ENCODE measurements at regions not wholly inside any gene's neighbourhood (a gene's known extent, or its start where the extent isn't known, plus 50 kb on each side); places are given as distances from the start of the nearest gene placed in this dataset.

- BruUV-seq (replicated peaks) = no TSS peak
- H3K4me2 ChIP-seq (ENCODE audit: low read depth, low read length) = no peak overlapping the region
- 0% methylated on average over 1 of the region's 1 CpG for WGBS (ENCODE audit: low lambda C conversion rate)
- in situ Hi-C loops (cut with HindIII; ENCODE audit: extremely low pct_ligation_motif_present, low pct_unique_long_range_greater_than_20kb) = no loop called here
- ChIA-PET CTCF (ENCODE audit: low intra/inter-chr PET ratio, low total read pairs) (no interaction called here), POLR2A (no interaction called here)
- H3K27me3 ChIP-seq (ENCODE audit: control insufficient read depth in 1 of 2, insufficient read depth in 2 of 2, low read length in 2 of 2) = no peaks in the 10 kb centered on the region
- no peak overlapping the region for H2AFZ ChIP-seq (ENCODE audit: low read length)
- H3K9me3 ChIP-seq (ENCODE audit: low read length) = peaks cover 95% of the 10 kb centered on the region
- intact Hi-C loops (cut with micrococcal nuclease; ENCODE audit: unreplicated experiment) = no loop called here
- no peak overlapping the region for H3K4me3 ChIP-seq (replicated peaks in 1 of 3; ENCODE audit: insufficient read depth in 1 of 3, low read depth in 2 of 3, low read length in 3 of 3)
- DNase-seq (ENCODE audit: low spot score) (no peak), ATAC-seq (no peak), FAIRE-seq (no peak)
- no peaks in the 10 kb centered on the region for H4K20me1 ChIP-seq (ENCODE audit: insufficient read depth, low read length)
- H3K4me1 ChIP-seq (ENCODE audit: insufficient read depth, low read length) = no peaks in the 10 kb centered on the region
- no peak for TF ChIP-seq HDAC6 (IDR thresholded peaks at IDR 0.05; ENCODE audit: low read depth, low read length)
- TF ChIP-seq ZNF761 (CRISPR knock-in tag; conservative IDR thresholded peaks at IDR 0.05) = no peak
- no peak for TF ChIP-seq ZNF136 (CRISPR knock-in tag; IDR thresholded peaks at IDR 0.05; ENCODE audit: low read depth)
- TF ChIP-seq NFYB (CRISPR knock-in tag; IDR thresholded peaks at IDR 0.05) = no peak
- TF ChIP-seq ZNF687 (CRISPR knock-in tag; IDR thresholded peaks at IDR 0.05) = no peak
- TF ChIP-seq ZNF260 (CRISPR knock-in tag; IDR thresholded peaks at IDR 0.05; ENCODE audit: borderline replicate concordance, low read depth) = no peak
- TF ChIP-seq HOXA7 (CRISPR knock-in tag; IDR thresholded peaks at IDR 0.05) = no peak
- no peak for TF ChIP-seq ZNF574 (CRISPR knock-in tag; IDR thresholded peaks at IDR 0.05)
- no peak for TF ChIP-seq ESRRA (CRISPR knock-in tag; IDR thresholded peaks at IDR 0.05; ENCODE audit: low read depth)
- TF ChIP-seq SRSF1 (optimal IDR thresholded peaks at IDR 0.05; ENCODE audit: low read depth, low read length) = no peak
- no peak for TF ChIP-seq ZNF879 (CRISPR knock-in tag; IDR thresholded peaks at IDR 0.05)
- no peak for TF ChIP-seq ZFP37 (CRISPR knock-in tag; IDR thresholded peaks at IDR 0.05; ENCODE audit: borderline replicate concordance)
- H3K27ac ChIP-seq (ENCODE audit: extremely low read length, insufficient read depth, low read length) = no peak overlapping the region
- H3K79me2 ChIP-seq (ENCODE audit: insufficient read depth, low read length) = no peaks in the 10 kb centered on the region
- H3K9ac ChIP-seq (ENCODE audit: insufficient read depth, low read depth, low read length) = no peak overlapping the region
- no peaks in the 10 kb centered on the region for H3K36me3 ChIP-seq (replicated peaks in 1 of 2; ENCODE audit: control insufficient read depth in 1 of 2, insufficient read depth in 2 of 2, low read length in 2 of 2)
These were observed 470.1 kb upstream of the HS3ST1 start for GRCh38 chr4:11898796-11899195.

Data from HepG2 (cell line).